HepG2 (cell line): ENCODE measurements at regions not wholly inside any gene's neighbourhood (a gene's known extent, or its start where the extent isn't known, plus 50 kb on each side); places are given as distances from the start of the nearest gene placed in this dataset.

Experiments
- ARNT ChIP-seq: fragments of 450-650 bp; IDR thresholded peaks from 2 replicates; pipeline ENCODE4 v1.6.1; 2017
- ARNTL ChIP-seq: sonication (generic); formaldehyde crosslinking; IDR thresholded peaks from 2 replicates; pipeline ENCODE4 v1.4.0; 2020; ENCODE audit warnings: mild to moderate bottlenecking, missing genetic modification reagents
- ATM ChIP-seq: fragments of 450-650 bp; IDR thresholded peaks from 2 replicates; pipeline ENCODE4 v1.7.1; 2017; ENCODE audit warnings: mild to moderate bottlenecking, borderline replicate concordance
- CBX5 ChIP-seq: sonication (generic); formaldehyde crosslinking; IDR thresholded peaks from 2 replicates; pipeline ENCODE4 v1.4.0; 2020; ENCODE audit warnings: missing genetic modification reagents, borderline replicate concordance
- CENPT ChIP-seq: sonication (generic); formaldehyde crosslinking; IDR thresholded peaks from 2 replicates; pipeline ENCODE4 v1.8.0; 2022; ENCODE audit warnings: low read depth, mild to moderate bottlenecking, moderate library complexity, missing genetic modification reagents
- EHMT2 ChIP-seq: fragments of 200-600 bp; sonication (generic); IDR thresholded peaks from 2 replicates; pipeline ENCODE4 v1.7.0; 2017; ENCODE audit warnings: antibody characterized with exemption, low read depth, low read length, borderline replicate concordance
- MATR3 ChIP-seq: sonication (generic); formaldehyde crosslinking; IDR thresholded peaks from 2 replicates; pipeline ENCODE4 v1.4.0; 2020; ENCODE audit warnings: missing genetic modification reagents
- MEF2D ChIP-seq: sonication (generic); formaldehyde crosslinking; IDR thresholded peaks from 2 replicates; pipeline ENCODE4 v1.5.1; 2020; ENCODE audit warnings: mild to moderate bottlenecking, missing genetic modification reagents
- POLR2AphosphoS5 ChIP-seq: IDR thresholded peaks from 2 replicates; pipeline ENCODE4 v1.6.1; 2012; ENCODE audit warnings: low read depth, low read length
- TEAD2 ChIP-seq: sonication (generic); formaldehyde crosslinking; IDR thresholded peaks from 2 replicates; pipeline ENCODE4 v1.9.0; 2021; ENCODE audit warnings: missing genetic modification reagents
- TMF1 ChIP-seq: sonication (generic); formaldehyde crosslinking; IDR thresholded peaks from 2 replicates; pipeline ENCODE4 v1.8.1; 2022; ENCODE audit warnings: low read depth, missing genetic modification reagents
- YEATS4 ChIP-seq: sonication (generic); formaldehyde crosslinking; IDR thresholded peaks from 2 replicates; pipeline ENCODE4 v1.4.0; 2020; ENCODE audit warnings: missing genetic modification reagents, borderline replicate concordance
- ZNF232 ChIP-seq: sonication (generic); formaldehyde crosslinking; IDR thresholded peaks from 2 replicates; pipeline ENCODE4 v1.4.0; 2020; ENCODE audit warnings: missing genetic modification reagents, borderline replicate concordance
- ZNF570 ChIP-seq: sonication (generic); formaldehyde crosslinking; IDR thresholded peaks from 2 replicates; pipeline ENCODE4 v1.4.0; 2020; ENCODE audit warnings: mild to moderate bottlenecking, missing genetic modification reagents, borderline replicate concordance
- ZNF7 ChIP-seq: IDR thresholded peaks from 2 replicates; pipeline ENCODE4 v1.6.1; 2016; ENCODE audit warnings: missing biosample characterization, missing genetic modification reagents
- ZNF788 ChIP-seq: sonication (generic); formaldehyde crosslinking; IDR thresholded peaks from 2 replicates; pipeline ENCODE4 v1.5.0; 2020; ENCODE audit warnings: mild to moderate bottlenecking, missing genetic modification reagents, borderline replicate concordance
- TF ChIP-seq, protein P1 (sequence below): sonication (generic); formaldehyde crosslinking; conservative IDR thresholded peaks from 2 replicates; pipeline ENCODE4 v1.8.0; 2022; ENCODE audit warnings: missing genetic modification reagents
- TF ChIP-seq, protein P2 (sequence below): sonication (generic); formaldehyde crosslinking; IDR thresholded peaks from 2 replicates; pipeline ENCODE4 v1.4.0; 2020; ENCODE audit warnings: missing genetic modification reagents
- TF ChIP-seq, protein P3 (sequence below): sonication (generic); formaldehyde crosslinking; IDR thresholded peaks from 2 replicates; pipeline ENCODE4 v1.4.0; 2020; ENCODE audit warnings: missing genetic modification reagents, mild to moderate bottlenecking, borderline replicate concordance
- TF ChIP-seq, protein P4 (sequence below), 2 experiments: sonication (generic) in 1 of 2; formaldehyde crosslinking in 1 of 2; IDR thresholded peaks; 2 replicates each; pipeline versions ENCODE4 v1.6.1 to v1.9.0; 2014 to 2022; ENCODE audit warnings: antibody characterized with exemption in 1 of 2, borderline replicate concordance in 1 of 2, inconsistent platforms in 1 of 2, low read depth in 1 of 2, missing genetic modification reagents in 1 of 2

DNA sequence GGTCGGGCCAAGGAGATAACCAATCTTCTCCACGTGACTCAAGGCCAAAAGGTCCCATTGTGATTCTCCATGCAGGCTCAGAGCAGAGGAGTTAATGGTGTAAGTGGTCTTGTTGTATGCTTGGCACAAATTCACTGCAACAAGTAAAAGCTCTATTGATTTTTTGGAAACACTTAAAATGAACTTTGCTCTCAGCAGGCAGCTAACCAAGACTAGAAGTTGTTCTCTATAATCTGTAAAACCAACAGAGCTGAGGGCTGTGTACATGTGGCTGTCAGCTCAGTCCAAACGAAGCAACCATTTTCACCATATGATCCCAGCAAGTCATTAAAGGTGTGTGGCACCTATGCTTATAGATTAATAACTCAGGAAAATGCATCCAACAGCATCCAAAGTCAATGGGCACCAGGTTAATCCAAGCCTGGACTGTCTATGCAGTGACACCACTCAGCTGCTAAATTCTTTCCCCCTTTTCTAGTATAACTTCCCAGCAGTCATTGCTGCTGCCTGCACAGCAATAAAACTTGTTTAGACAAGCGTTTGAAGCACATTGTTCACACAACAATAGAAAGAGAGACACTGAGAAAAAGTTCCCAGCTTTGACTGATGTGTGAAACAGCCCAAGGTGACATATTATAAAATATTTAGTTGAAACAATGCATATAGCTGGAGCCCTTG, 603.8 kb upstream of the ADAMTS9 start (continued):
- TF ChIP-seq POLR2AphosphoS5 (no peak), CENPT (CRISPR knock-in tag) (no peak), ZNF570 (CRISPR knock-in tag) (no peak), TEAD2 (CRISPR knock-in tag) (no peak), TMF1 (no peak), MEF2D (CRISPR knock-in tag) (peak; percentile 23; the same call in 1 of the 2 replicates), ZNF232 (CRISPR knock-in tag) (no peak), ZNF788 (no peak), ATM (no peak), CBX5 (CRISPR knock-in tag) (no peak), ARNTL (CRISPR knock-in tag) (no peak), MATR3 (no peak), EHMT2 (peak; percentile 94; the same call in 1 of the 2 replicates), YEATS4 (CRISPR knock-in tag) (no peak), ARNT (no peak), ZNF7 (CRISPR knock-in tag) (no peak)
- TF ChIP-seq, protein P1, sequence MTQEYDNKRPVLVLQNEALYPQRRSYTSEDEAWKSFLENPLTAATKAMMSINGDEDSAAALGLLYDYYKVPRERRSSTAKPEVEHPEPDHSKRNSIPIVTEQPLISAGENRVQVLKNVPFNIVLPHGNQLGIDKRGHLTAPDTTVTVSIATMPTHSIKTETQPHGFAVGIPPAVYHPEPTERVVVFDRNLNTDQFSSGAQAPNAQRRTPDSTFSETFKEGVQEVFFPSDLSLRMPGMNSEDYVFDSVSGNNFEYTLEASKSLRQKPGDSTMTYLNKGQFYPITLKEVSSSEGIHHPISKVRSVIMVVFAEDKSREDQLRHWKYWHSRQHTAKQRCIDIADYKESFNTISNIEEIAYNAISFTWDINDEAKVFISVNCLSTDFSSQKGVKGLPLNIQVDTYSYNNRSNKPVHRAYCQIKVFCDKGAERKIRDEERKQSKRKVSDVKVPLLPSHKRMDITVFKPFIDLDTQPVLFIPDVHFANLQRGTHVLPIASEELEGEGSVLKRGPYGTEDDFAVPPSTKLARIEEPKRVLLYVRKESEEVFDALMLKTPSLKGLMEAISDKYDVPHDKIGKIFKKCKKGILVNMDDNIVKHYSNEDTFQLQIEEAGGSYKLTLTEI, result no peak
- TF ChIP-seq, protein P2, sequence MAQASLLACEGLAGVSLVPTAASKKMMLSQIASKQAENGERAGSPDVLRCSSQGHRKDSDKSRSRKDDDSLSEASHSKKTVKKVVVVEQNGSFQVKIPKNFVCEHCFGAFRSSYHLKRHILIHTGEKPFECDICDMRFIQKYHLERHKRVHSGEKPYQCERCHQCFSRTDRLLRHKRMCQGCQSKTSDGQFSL, result no peak
- TF ChIP-seq, protein P3, sequence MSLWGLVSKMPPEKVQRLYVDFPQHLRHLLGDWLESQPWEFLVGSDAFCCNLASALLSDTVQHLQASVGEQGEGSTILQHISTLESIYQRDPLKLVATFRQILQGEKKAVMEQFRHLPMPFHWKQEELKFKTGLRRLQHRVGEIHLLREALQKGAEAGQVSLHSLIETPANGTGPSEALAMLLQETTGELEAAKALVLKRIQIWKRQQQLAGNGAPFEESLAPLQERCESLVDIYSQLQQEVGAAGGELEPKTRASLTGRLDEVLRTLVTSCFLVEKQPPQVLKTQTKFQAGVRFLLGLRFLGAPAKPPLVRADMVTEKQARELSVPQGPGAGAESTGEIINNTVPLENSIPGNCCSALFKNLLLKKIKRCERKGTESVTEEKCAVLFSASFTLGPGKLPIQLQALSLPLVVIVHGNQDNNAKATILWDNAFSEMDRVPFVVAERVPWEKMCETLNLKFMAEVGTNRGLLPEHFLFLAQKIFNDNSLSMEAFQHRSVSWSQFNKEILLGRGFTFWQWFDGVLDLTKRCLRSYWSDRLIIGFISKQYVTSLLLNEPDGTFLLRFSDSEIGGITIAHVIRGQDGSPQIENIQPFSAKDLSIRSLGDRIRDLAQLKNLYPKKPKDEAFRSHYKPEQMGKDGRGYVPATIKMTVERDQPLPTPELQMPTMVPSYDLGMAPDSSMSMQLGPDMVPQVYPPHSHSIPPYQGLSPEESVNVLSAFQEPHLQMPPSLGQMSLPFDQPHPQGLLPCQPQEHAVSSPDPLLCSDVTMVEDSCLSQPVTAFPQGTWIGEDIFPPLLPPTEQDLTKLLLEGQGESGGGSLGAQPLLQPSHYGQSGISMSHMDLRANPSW, result no peak
- TF ChIP-seq, protein P4, sequence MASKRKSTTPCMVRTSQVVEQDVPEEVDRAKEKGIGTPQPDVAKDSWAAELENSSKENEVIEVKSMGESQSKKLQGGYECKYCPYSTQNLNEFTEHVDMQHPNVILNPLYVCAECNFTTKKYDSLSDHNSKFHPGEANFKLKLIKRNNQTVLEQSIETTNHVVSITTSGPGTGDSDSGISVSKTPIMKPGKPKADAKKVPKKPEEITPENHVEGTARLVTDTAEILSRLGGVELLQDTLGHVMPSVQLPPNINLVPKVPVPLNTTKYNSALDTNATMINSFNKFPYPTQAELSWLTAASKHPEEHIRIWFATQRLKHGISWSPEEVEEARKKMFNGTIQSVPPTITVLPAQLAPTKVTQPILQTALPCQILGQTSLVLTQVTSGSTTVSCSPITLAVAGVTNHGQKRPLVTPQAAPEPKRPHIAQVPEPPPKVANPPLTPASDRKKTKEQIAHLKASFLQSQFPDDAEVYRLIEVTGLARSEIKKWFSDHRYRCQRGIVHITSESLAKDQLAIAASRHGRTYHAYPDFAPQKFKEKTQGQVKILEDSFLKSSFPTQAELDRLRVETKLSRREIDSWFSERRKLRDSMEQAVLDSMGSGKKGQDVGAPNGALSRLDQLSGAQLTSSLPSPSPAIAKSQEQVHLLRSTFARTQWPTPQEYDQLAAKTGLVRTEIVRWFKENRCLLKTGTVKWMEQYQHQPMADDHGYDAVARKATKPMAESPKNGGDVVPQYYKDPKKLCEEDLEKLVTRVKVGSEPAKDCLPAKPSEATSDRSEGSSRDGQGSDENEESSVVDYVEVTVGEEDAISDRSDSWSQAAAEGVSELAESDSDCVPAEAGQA (IDR thresholded peaks at IDR 0.05; ENCODE audit: low read depth), result no peak
- TF ChIP-seq, protein P4 (CRISPR knock-in tag; IDR thresholded peaks at IDR 0.05; ENCODE audit: borderline replicate concordance), result no peak
